SK-N-SH (cell line): ENCODE measurements at regions not wholly inside any gene's neighbourhood (a gene's known extent, or its start where the extent isn't known, plus 50 kb on each side); places are given as distances from the start of the nearest gene placed in this dataset.

Experiments
- CTCF ChIA-PET: fragments of 300-600, 350-600 bp; formaldehyde crosslinking; extraction: SDS; loops from one replicate; lab custom pipeline; 2021; lab: Yijun Ruan, JAX
- POLR2A ChIA-PET: fragments of 350-600 bp; sonication (Branson Sonifier 250); formaldehyde crosslinking; extraction: SDS; loops from one replicate; lab custom pipeline; 2020; ENCODE audit warnings: antibody characterized with exemption, inconsistent platforms; lab: Yijun Ruan, JAX
- DNase-seq: peaks from one replicate; pipeline ENCODE4 v3.0.0; 2012
- H2AFZ ChIP-seq: fragments of 200-600 bp; sonication (generic); 2 replicates; pipeline ENCODE4 v1.8.1; 2016; ENCODE audit warnings: antibody characterized with exemption, mild to moderate bottlenecking, low read depth
- H3F3A ChIP-seq: fragments of 200-600 bp; sonication (generic); replicated peaks from 2 replicates; pipeline ENCODE3; 2016; ENCODE audit warnings: antibody characterized with exemption, mild to moderate bottlenecking; ENCODE audit not compliant: insufficient read depth
- H3K27ac ChIP-seq, 2 experiments: fragments of 200-500 bp in 1 of 2; fragments of 200-600 bp in 1 of 2; sonication (Bioruptor generic) in 1 of 2; sonication (generic), shearing (Covaris generic) in 1 of 2; 2 replicates each; pipeline versions ENCODE4 v1.5.1 to v1.6.1; 2014 to 2016; ENCODE audit warnings: low read depth in 2 of 2, inconsistent platforms in 1 of 2, low read length in 1 of 2, mild to moderate bottlenecking in 1 of 2, mixed read lengths in 1 of 2
- H3K27me3 ChIP-seq: fragments of 200-600 bp; sonication (generic), shearing (Covaris generic); 2 replicates; pipeline ENCODE4 v1.6.1; 2016; ENCODE audit warnings: mixed run types; ENCODE audit not compliant: insufficient read depth
- H3K36me3 ChIP-seq, 2 experiments: fragments of 200-500 bp in 1 of 2; fragments of 200-600 bp in 1 of 2; sonication (Bioruptor generic) in 1 of 2; sonication (generic) in 1 of 2; replicated peaks in 1 of 2; 2 replicates each; pipeline versions ENCODE3 to v1.5.1; 2014 to 2016; ENCODE audit warnings: low read length in 1 of 2, mild to moderate bottlenecking in 1 of 2; ENCODE audit not compliant: insufficient read depth in 2 of 2, control insufficient read depth in 1 of 2
- H3K4me1 ChIP-seq, 2 experiments: fragments of 200-500 bp in 1 of 2; fragments of 200-600 bp in 1 of 2; sonication (Bioruptor generic) in 1 of 2; sonication (generic), shearing (Covaris generic) in 1 of 2; 2 replicates each; pipeline versions ENCODE4 v1.5.1 to v1.6.1; 2014 to 2016; ENCODE audit warnings: low read depth in 1 of 2, low read length in 1 of 2, mixed run types in 1 of 2; ENCODE audit not compliant: insufficient read depth in 2 of 2, control insufficient read depth in 1 of 2
- H3K4me2 ChIP-seq: fragments of 200-600 bp; sonication (generic), shearing (Covaris generic); 2 replicates; pipeline ENCODE4 v1.6.1; 2017; ENCODE audit warnings: mixed run types
- H3K4me3 ChIP-seq, 2 experiments: fragments of 200-500 bp in 1 of 2; fragments of 200-600 bp in 1 of 2; sonication (Bioruptor generic) in 1 of 2; sonication (generic), shearing (Covaris generic) in 1 of 2; 2 replicates each; pipeline versions ENCODE4 v1.5.1 to v1.8.1; 2014 to 2016; ENCODE audit warnings: low read depth in 2 of 2, inconsistent platforms in 1 of 2, low read length in 1 of 2, mild to moderate bottlenecking in 1 of 2, mixed read lengths in 1 of 2, moderate library complexity in 1 of 2
- H3K79me2 ChIP-seq: fragments of 200-600 bp; sonication (generic); 2 replicates; pipeline ENCODE4 v1.8.1; 2017; ENCODE audit warnings: mild to moderate bottlenecking; ENCODE audit not compliant: insufficient read depth
- H3K9ac ChIP-seq: fragments of 200-600 bp; sonication (generic); 2 replicates; pipeline ENCODE4 v1.6.1; 2017; ENCODE audit warnings: mixed run types
- H3K9me2 ChIP-seq: fragments of 200-600 bp; sonication (generic); 2 replicates; pipeline ENCODE4 v1.6.1; 2017; ENCODE audit warnings: mixed run types
- H3K9me3 ChIP-seq: fragments of 200-600 bp; sonication (generic); 2 replicates; pipeline ENCODE4 v1.6.1; 2017; ENCODE audit warnings: mixed run types, mild to moderate bottlenecking, moderate library complexity
- H4K20me1 ChIP-seq: fragments of 200-600 bp; sonication (generic); 2 replicates; pipeline ENCODE4 v1.6.1; 2017; ENCODE audit warnings: mild to moderate bottlenecking, mixed run types; ENCODE audit not compliant: insufficient read depth
- CHD2 ChIP-seq: fragments of 150-350 bp; IDR thresholded peaks from 2 replicates; pipeline ENCODE4 v1.6.1; 2018; ENCODE audit warnings: low read length; ENCODE audit not compliant: partially characterized antibody
- CTCF ChIP-seq: fragments of 200-600 bp; sonication (generic); IDR thresholded peaks from 2 replicates; pipeline ENCODE4 v1.6.1; 2017; ENCODE audit warnings: antibody characterized with exemption, mild to moderate bottlenecking, moderate library complexity
- EP300 ChIP-seq, 2 experiments: IDR thresholded peaks; 2 replicates each; pipeline versions ENCODE4 v1.4.0 to v1.6.1; 2012; ENCODE audit warnings: borderline replicate concordance in 1 of 2, low read depth in 1 of 2, low read length in 1 of 2
- NFIC ChIP-seq: IDR thresholded peaks from 2 replicates; pipeline ENCODE4 v1.4.0; 2012; ENCODE audit warnings: borderline replicate concordance
- RAD21 ChIP-seq: IDR thresholded peaks from 2 replicates; pipeline ENCODE4 v1.6.1; 2012; ENCODE audit warnings: mild to moderate bottlenecking, low read length
- RCOR1 ChIP-seq: fragments of 150-350 bp; IDR thresholded peaks from 2 replicates; pipeline ENCODE4 v1.6.1; 2017; ENCODE audit warnings: antibody characterized with exemption, low read length
- REST ChIP-seq: IDR thresholded peaks from 2 replicates; pipeline ENCODE4 v1.6.1; 2012; ENCODE audit warnings: mild to moderate bottlenecking, low read depth, low read length, moderate library complexity
- RFX5 ChIP-seq: IDR thresholded peaks from 2 replicates; pipeline ENCODE4 v1.6.1; 2012; ENCODE audit warnings: mild to moderate bottlenecking, improper control_type of control experiment, low read length
- RXRA ChIP-seq: IDR thresholded peaks from 2 replicates; pipeline ENCODE4 v1.4.0; 2012; ENCODE audit warnings: low read depth, mild to moderate bottlenecking, borderline replicate concordance
- SIN3A ChIP-seq: IDR thresholded peaks from 2 replicates; pipeline ENCODE4 v1.6.1; 2012; ENCODE audit warnings: low read depth, mild to moderate bottlenecking, low read length, moderate library complexity, borderline replicate concordance
- SMC3 ChIP-seq: IDR thresholded peaks from 2 replicates; pipeline ENCODE4 v1.6.1; 2012; ENCODE audit warnings: low read depth, low read length, improper control_type of control experiment
- TCF12 ChIP-seq: IDR thresholded peaks from 2 replicates; pipeline ENCODE4 v1.4.0; 2012
- USF1 ChIP-seq: IDR thresholded peaks from 2 replicates; pipeline ENCODE4 v1.4.0; 2012; ENCODE audit warnings: low read depth, borderline replicate concordance
- USF2 ChIP-seq: fragments of 150-350 bp; IDR thresholded peaks from 2 replicates; pipeline ENCODE4 v1.6.1; 2017; ENCODE audit warnings: antibody characterized with exemption, low read length, low read depth, borderline replicate concordance
- ZBTB33 ChIP-seq: IDR thresholded peaks from 2 replicates; pipeline ENCODE4 v1.4.0; 2012; ENCODE audit warnings: low read depth, borderline replicate concordance
- WGBS: methylation state at CpG from one replicate; pipeline ENCODE4 v1.1.6; 2017; ENCODE audit warnings: low lambda C conversion rate; 5-methylcytosine and 5-hydroxymethylcytosine counted together

GRCh38 chr22:27682437-27682836 is 119.1 kb downstream of the MN1 start:
- Histone ChIP-seq H3K36me3 (no peaks in the 10 kb centered on the region), H3K27ac (no peak overlapping the region), H3F3A (no peaks in the 10 kb centered on the region), H4K20me1 (no peaks in the 10 kb centered on the region), H3K4me3 (no peak overlapping the region), H3K79me2 (no peaks in the 10 kb centered on the region), H3K9ac (no peak overlapping the region), H3K4me2 (no peak overlapping the region), H2AFZ (no peak overlapping the region), H3K9me2 (no peaks in the 10 kb centered on the region), H3K4me1 (peaks cover 0 to 4% of the 10 kb centered on the region in 2 experiments; a peak in 1 of 4 replicates), H3K27me3 (peaks cover 4% of the 10 kb centered on the region; the same call in 1 of the 2 replicates), H3K9me3 (no peaks in the 10 kb centered on the region)
- ChIA-PET POLR2A (no interaction called here), CTCF (interaction anchor here (0.6 to 1.3 kb wide), 2 partner anchors 16 to 33 kb away, joined by 3 read pairs; no protein-coding TSS in a partner anchor)
- 60% methylated on average over 5 of the region's 9 CpGs for WGBS
- no peak for DNase-seq
- TF ChIP-seq USF2 (no peak), CTCF (peak; percentile 33; the same call in 1 of the 2 replicates)

- Histone ChIP-seq H3K9ac (no peak overlapping the region), H3K9me3 (no peaks in the 10 kb centered on the region; the same call in 1 of the 2 replicates), H3K4me3 (no peak overlapping the region), H3K79me2 (no peaks in the 10 kb centered on the region), H3F3A (no peaks in the 10 kb centered on the region), H2AFZ (no peak overlapping the region), H3K4me2 (no peak overlapping the region), H3K4me1 (peaks cover 0 to 4% of the 10 kb centered on the region in 2 experiments; a peak in 1 of 4 replicates), H3K27me3 (peaks cover 4% of the 10 kb centered on the region; the same call in 1 of the 2 replicates), H3K9me2 (no peaks in the 10 kb centered on the region), H4K20me1 (no peaks in the 10 kb centered on the region), H3K27ac (no peak overlapping the region), H3K36me3 (no peaks in the 10 kb centered on the region)
- ChIA-PET CTCF (no interaction called here), POLR2A (no interaction called here)
- 73% methylated on average over 9 of the region's 9 CpGs for WGBS
- DNase-seq: no peak
- TF ChIP-seq RFX5: no peak
- no peak for TF ChIP-seq NFIC
- no peak for TF ChIP-seq CTCF
- TF ChIP-seq SIN3A: no peak
- no peak for TF ChIP-seq RCOR1
- no peak for TF ChIP-seq EP300 (IDR thresholded peaks at IDR 0.05; ENCODE audit: borderline replicate concordance in 1 of 2, low read depth in 1 of 2, low read length in 1 of 2)
- TF ChIP-seq SMC3: no peak
- TF ChIP-seq USF1: no peak
- TF ChIP-seq CHD2: no peak
- TF ChIP-seq RAD21: no peak
- no peak for TF ChIP-seq ZBTB33
- TF ChIP-seq REST: no peak
- TF ChIP-seq RXRA: no peak
- no peak for TF ChIP-seq TCF12
Observed at GRCh38 chr22:27684901-27685300, 116.7 kb downstream of the MN1 start.
